ENCODE measurements at regions not wholly inside any gene's neighbourhood (a gene's known extent, or its start where the extent isn't known, plus 50 kb on each side); places are given as distances from the start of the nearest gene placed in this dataset.

- TF ChIP-seq CBX8 (IDR thresholded peaks at IDR 0.05; ENCODE audit: borderline replicate concordance, low read depth, low read length) (no peak), EZH2 (IDR thresholded peaks at IDR 0.05; ENCODE audit: low read depth, low read length, severe bottlenecking) (no peak)
These were observed 1130.1 kb upstream of the CELF4 start (continued) for GRCh38 chr18:38695559-38696280.

Measured in H1 (cell line).